RWPE2 (cell line): ENCODE measurements at regions not wholly inside any gene's neighbourhood (a gene's known extent, or its start where the extent isn't known, plus 50 kb on each side); places are given as distances from the start of the nearest gene placed in this dataset.

Source experiments
- ATAC-seq: fragments of 200-7000 bp; cut with Tn5 transposase; 3 replicates; pipeline ENCODE4 v1.9.1; 2021; ENCODE audit warnings: low read depth
- DNase-seq: peaks from one replicate; pipeline ENCODE4 v3.0.0-alpha.2; 2020; ENCODE audit warnings: low spot score
- H3K27ac ChIP-seq: fragments of 450-650 bp; 2 replicates; pipeline ENCODE4 v1.5.1; 2017; ENCODE audit warnings: mild to moderate bottlenecking; ENCODE audit not compliant: poor library complexity, severe bottlenecking
- H3K27me3 ChIP-seq: fragments of 250-450 bp; sonication (Bioruptor Pico); 2 replicates; pipeline ENCODE4 v1.5.1; 2021; ENCODE audit warnings: mild to moderate bottlenecking, moderate library complexity; ENCODE audit not compliant: insufficient read depth, poor library complexity, severe bottlenecking
- H3K36me3 ChIP-seq: fragments of 250-450 bp; sonication (Bioruptor Pico); 2 replicates; pipeline ENCODE4 v1.5.1; 2020; ENCODE audit warnings: low read depth, mild to moderate bottlenecking, moderate library complexity
- H3K4me1 ChIP-seq: fragments of 250-450 bp; sonication (Bioruptor Pico); 2 replicates; pipeline ENCODE4 v1.5.1; 2021; ENCODE audit warnings: mild to moderate bottlenecking, moderate library complexity; ENCODE audit not compliant: insufficient read depth, poor library complexity, severe bottlenecking
- H3K4me3 ChIP-seq: fragments of 250-450 bp; sonication (Bioruptor Pico); 2 replicates; pipeline ENCODE4 v1.5.1; 2021; ENCODE audit warnings: mild to moderate bottlenecking, moderate library complexity; ENCODE audit not compliant: severe bottlenecking
- H3K9me3 ChIP-seq: fragments of 250-450 bp; sonication (Bioruptor Pico); 2 replicates; pipeline ENCODE4 v1.5.1; 2021; ENCODE audit warnings: mild to moderate bottlenecking, moderate library complexity; ENCODE audit not compliant: severe bottlenecking
- TF ChIP-seq, protein P1 (sequence below): fragments of 450-650 bp; IDR thresholded peaks from one replicate; pipeline ENCODE4 v1.5.1; 2017; ENCODE audit warnings: mild to moderate bottlenecking, moderate library complexity; ENCODE audit not compliant: poor library complexity, severe bottlenecking

DNA sequence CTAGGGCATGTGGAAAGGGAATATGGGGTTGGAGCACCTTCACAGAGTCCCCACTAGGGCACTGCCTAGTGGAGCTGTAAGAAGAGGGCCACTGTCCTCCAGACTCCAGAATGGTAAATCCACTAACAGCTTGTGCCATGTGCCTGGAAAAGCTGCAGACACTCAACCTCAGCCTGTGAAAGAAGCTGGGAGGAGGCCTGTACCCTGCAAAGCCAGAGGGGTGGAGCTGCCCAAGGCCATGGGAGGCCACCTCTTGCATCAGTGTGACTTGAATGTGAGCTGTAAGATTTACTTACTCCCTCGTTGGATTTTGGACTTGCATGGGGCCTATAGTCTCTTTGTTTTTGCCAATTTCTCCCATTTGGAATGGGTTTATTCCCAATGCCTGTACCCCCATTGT is 705.2 kb upstream of the ROBO1 start:
- Histone ChIP-seq H3K4me3 (no peak overlapping the region), H3K4me1 (no peaks in the 10 kb centered on the region), H3K9me3 (no peaks in the 10 kb centered on the region), H3K36me3 (no peaks in the 10 kb centered on the region), H3K27ac (no peak overlapping the region), H3K27me3 (no peaks in the 10 kb centered on the region)
- ATAC-seq (no peak), DNase-seq (no peak)
- TF ChIP-seq, protein P1, sequence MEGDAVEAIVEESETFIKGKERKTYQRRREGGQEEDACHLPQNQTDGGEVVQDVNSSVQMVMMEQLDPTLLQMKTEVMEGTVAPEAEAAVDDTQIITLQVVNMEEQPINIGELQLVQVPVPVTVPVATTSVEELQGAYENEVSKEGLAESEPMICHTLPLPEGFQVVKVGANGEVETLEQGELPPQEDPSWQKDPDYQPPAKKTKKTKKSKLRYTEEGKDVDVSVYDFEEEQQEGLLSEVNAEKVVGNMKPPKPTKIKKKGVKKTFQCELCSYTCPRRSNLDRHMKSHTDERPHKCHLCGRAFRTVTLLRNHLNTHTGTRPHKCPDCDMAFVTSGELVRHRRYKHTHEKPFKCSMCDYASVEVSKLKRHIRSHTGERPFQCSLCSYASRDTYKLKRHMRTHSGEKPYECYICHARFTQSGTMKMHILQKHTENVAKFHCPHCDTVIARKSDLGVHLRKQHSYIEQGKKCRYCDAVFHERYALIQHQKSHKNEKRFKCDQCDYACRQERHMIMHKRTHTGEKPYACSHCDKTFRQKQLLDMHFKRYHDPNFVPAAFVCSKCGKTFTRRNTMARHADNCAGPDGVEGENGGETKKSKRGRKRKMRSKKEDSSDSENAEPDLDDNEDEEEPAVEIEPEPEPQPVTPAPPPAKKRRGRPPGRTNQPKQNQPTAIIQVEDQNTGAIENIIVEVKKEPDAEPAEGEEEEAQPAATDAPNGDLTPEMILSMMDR, result no peak

DNA sequence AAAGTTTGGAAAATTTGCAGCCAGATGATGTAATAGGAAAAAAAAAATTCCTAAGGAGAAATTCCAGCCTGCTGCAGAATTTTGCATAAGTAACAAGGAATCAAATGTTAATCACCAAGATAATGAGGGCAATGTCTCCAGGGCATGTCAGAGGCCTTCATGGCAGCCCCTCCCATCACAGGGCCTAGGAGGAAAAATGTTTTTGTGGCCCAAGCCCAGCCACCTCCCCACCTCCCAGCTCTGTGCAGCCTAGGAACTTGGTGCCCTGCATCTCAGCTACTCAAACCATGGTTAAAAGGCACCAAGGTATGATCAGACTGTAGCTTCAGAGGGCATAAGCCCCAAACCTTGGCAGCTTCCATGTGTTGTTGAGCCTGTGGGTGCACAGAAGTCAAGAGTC is 704.7 kb upstream of the ROBO1 start:
- H3K9me3 ChIP-seq, result no peaks in the 10 kb centered on the region
- no peak overlapping the region for H3K27ac ChIP-seq
- H3K36me3 ChIP-seq, result no peaks in the 10 kb centered on the region
- H3K27me3 ChIP-seq, result no peaks in the 10 kb centered on the region
- DNase-seq (no peak), ATAC-seq (no peak)
- TF ChIP-seq, protein P1, result no peak
- no peak overlapping the region for H3K4me3 ChIP-seq
- no peaks in the 10 kb centered on the region for H3K4me1 ChIP-seq

DNA sequence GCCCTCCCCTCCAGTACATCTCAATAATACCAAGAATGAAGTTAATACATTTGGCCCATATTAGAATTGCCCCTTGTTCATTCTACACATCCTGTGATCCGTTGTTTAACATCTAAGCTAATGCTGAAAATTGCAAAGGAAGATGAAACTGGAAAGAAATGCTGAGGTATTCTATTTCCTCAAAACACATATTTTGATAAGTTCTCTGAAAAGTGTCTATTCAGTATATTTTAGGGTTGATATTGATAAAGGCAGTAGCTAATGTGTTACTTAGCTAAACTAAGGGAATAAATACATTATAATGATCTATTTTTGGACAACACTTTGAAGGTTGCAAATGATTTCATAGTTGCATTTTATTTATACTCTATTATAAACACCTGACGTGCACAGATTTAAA is 702.6 kb upstream of the ROBO1 start:
- Histone ChIP-seq H3K27me3 (no peaks in the 10 kb centered on the region), H3K9me3 (no peaks in the 10 kb centered on the region), H3K27ac (no peak overlapping the region), H3K36me3 (no peaks in the 10 kb centered on the region), H3K4me1 (no peaks in the 10 kb centered on the region), H3K4me3 (no peak overlapping the region)
- no peak for DNase-seq
- TF ChIP-seq, protein P1, result no peak
- no peak for ATAC-seq

DNA sequence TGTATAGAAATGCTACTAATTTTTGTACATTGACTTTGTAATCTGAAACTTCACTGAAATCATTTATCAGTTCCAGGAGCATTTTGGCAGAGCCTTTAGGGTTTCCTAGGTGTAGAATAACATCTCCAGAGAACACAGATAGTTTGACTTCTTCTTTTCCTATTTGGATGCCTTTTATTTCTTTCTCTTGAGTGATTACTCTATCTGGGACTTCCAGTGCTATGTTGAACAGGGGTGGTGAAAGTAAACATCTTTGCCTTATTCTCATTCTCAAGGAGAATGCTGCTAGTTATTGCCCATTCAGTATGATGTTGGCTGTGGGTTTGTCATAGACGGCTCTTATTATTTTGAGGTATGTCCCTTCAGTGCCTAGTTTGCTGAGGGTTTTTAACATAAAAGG is 697.9 kb upstream of the ROBO1 start:
- H3K9me3 ChIP-seq, result no peaks in the 10 kb centered on the region
- ATAC-seq (no peak), DNase-seq (no peak)
- H3K27me3 ChIP-seq, result no peaks in the 10 kb centered on the region
- no peaks in the 10 kb centered on the region for H3K36me3 ChIP-seq
- no peak overlapping the region for H3K27ac ChIP-seq
- H3K4me3 ChIP-seq, result no peak overlapping the region
- TF ChIP-seq, protein P1, result no peak
- H3K4me1 ChIP-seq, result no peaks in the 10 kb centered on the region

DNA sequence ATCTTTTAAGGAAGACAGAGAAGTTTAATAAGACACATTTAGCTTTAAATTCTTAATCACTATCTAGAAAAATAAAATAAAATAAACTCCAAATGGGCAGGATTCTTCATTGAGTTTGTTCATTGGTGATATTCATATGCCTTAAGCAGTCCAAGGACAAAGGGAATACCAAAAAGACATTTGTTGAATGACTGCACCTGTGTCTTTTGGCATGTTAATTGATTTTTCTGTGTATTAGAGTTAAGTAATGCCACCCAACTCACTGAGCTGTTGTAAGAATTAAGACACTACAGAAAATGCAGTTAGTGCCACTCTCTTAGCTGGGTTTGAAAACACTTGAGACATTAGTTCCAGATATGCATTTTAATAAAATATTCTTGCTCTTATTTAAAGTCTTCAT is 683.6 kb upstream of the ROBO1 start:
- TF ChIP-seq, protein P1, result no peak
- ATAC-seq, result no peak
- Histone ChIP-seq H3K27ac (no peak overlapping the region), H3K4me3 (no peak overlapping the region), H3K36me3 (no peaks in the 10 kb centered on the region), H3K4me1 (no peaks in the 10 kb centered on the region), H3K27me3 (no peaks in the 10 kb centered on the region), H3K9me3 (no peaks in the 10 kb centered on the region)
- no peak for DNase-seq
